ENCODE measurements at regions not wholly inside any gene's neighbourhood (a gene's known extent, or its start where the extent isn't known, plus 50 kb on each side); places are given as distances from the start of the nearest gene placed in this dataset.

DNA sequence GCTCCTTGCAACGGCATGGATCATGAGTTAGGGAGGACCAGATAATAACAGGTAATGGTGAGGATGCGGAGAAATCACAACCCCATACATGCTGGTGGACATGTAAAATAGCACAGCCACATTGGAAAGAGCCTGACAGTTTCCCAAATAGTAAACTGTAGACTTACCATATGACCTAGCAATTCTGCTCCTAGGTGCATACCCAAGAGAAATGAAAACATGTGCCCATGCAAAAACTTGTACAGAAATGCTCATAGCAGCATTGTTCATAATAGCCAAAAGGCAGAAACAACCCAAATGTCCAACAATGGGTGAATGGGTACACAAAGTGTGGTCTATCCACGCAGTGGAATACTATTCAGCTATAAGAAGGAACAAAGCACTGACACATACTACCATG is 97.5 kb upstream of the VRK1 start:
- intact Hi-C loops (cut with DNase I), result no loop called here
- TF ChIP-seq, protein P1, sequence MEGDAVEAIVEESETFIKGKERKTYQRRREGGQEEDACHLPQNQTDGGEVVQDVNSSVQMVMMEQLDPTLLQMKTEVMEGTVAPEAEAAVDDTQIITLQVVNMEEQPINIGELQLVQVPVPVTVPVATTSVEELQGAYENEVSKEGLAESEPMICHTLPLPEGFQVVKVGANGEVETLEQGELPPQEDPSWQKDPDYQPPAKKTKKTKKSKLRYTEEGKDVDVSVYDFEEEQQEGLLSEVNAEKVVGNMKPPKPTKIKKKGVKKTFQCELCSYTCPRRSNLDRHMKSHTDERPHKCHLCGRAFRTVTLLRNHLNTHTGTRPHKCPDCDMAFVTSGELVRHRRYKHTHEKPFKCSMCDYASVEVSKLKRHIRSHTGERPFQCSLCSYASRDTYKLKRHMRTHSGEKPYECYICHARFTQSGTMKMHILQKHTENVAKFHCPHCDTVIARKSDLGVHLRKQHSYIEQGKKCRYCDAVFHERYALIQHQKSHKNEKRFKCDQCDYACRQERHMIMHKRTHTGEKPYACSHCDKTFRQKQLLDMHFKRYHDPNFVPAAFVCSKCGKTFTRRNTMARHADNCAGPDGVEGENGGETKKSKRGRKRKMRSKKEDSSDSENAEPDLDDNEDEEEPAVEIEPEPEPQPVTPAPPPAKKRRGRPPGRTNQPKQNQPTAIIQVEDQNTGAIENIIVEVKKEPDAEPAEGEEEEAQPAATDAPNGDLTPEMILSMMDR (IDR thresholded peaks at IDR 0.05), result no peak
- Histone ChIP-seq H3K9me3 (no peaks in the 10 kb centered on the region), H3K36me3 (no peaks in the 10 kb centered on the region), H3K4me3 (no peak overlapping the region), H3K27ac (no peak overlapping the region), H3K4me1 (no peaks in the 10 kb centered on the region), H3K27me3 (no peaks in the 10 kb centered on the region)
- DNase-seq (ENCODE audit: low spot score in 2 of 2), result no peak

DNA sequence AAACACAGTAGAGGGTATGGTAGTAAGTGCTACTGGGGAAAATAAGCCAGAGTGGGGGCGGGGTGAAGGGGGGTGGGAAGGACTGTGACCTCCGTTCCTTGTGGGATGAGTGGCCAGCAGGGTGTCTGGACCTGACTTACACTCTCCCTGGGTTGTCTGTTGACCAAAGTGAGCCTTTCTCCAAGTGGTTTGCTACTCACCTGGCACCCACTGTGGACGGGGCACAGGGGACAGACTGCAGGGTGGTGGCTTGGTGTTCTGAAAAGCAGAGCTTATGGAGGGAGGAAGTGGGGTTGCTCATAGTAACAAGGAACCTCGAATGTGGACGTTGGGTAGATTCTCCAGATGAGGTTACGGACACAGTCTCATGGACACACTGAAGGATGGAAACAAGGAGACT is 94.4 kb upstream of the VRK1 start:
- Histone ChIP-seq H3K4me1 (no peaks in the 10 kb centered on the region), H3K27ac (no peak overlapping the region), H3K9me3 (no peaks in the 10 kb centered on the region), H3K4me3 (no peak overlapping the region), H3K27me3 (no peaks in the 10 kb centered on the region), H3K36me3 (no peaks in the 10 kb centered on the region)
- DNase-seq (ENCODE audit: low spot score in 2 of 2), result no peak
- TF ChIP-seq, protein P1 (IDR thresholded peaks at IDR 0.05), result no peak
- intact Hi-C loops (cut with DNase I), result no loop called here

DNA sequence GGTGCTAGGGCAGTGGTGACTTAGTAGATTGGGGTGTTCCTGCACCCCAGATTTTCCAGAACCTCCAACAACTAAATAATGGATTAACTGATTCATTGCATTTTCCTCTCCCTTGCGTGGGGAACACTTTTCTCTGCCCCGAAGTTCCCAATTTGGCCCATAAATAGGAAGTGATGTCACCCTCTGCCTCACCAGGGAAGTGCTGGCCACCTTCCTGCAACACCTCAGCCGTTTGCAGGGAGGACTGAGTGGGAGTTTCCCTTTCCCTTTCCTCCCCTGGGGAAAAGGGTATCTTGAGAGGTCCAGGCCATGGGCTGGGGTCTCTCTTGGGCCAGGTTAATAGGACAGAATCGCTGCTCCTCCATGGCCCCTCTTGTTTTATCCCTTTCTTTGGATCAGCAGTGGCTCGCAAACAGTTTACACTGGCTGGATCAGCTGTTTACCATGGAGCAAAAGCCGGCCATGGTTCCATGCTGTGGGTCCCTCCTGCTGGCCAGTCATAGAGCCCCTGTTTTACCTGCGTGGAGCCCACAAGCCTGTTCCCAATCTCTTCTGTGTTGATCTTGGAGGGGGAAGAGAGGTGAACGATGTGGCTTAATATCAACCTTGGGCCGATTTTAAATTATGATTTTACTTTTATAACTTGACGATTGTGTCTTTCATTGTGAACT is 91.6 kb upstream of the VRK1 start:
- TF ChIP-seq, protein P1 (IDR thresholded peaks at IDR 0.05), result no peak
- Histone ChIP-seq H3K4me1 (no peaks in the 10 kb centered on the region), H3K27me3 (no peaks in the 10 kb centered on the region), H3K9me3 (no peaks in the 10 kb centered on the region), H3K36me3 (no peaks in the 10 kb centered on the region), H3K4me3 (no peak overlapping the region), H3K27ac (no peak overlapping the region)
- intact Hi-C loops (cut with DNase I), result no loop called here
- DNase-seq (ENCODE audit: low spot score in 2 of 2), result no peak

DNA sequence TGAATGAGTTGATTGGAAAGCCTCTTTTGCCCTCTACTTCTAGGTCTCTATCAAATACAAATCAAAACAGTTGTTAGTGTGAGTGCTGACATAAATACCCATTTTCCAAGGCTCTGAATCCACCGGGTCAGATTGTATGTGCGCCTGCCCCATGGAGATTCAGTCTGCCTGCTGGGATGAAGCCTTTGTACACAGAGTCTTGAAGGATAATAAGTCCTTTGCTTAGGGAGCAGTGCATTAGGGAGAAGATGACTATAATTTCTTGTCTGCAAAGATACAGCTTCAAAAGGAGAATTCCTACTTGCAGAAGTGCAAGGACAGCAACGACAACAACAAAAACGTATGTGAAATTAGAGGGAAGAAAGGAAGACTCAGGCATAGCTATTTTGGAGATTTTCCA is 90.3 kb upstream of the VRK1 start:
- Histone ChIP-seq H3K27ac (no peak overlapping the region), H3K9me3 (no peaks in the 10 kb centered on the region), H3K36me3 (no peaks in the 10 kb centered on the region), H3K4me1 (no peaks in the 10 kb centered on the region), H3K4me3 (no peak overlapping the region), H3K27me3 (no peaks in the 10 kb centered on the region)
- intact Hi-C loops (cut with DNase I), result no loop called here
- TF ChIP-seq, protein P1 (IDR thresholded peaks at IDR 0.05), result no peak
- DNase-seq (ENCODE audit: low spot score in 2 of 2), result no peak

DNA sequence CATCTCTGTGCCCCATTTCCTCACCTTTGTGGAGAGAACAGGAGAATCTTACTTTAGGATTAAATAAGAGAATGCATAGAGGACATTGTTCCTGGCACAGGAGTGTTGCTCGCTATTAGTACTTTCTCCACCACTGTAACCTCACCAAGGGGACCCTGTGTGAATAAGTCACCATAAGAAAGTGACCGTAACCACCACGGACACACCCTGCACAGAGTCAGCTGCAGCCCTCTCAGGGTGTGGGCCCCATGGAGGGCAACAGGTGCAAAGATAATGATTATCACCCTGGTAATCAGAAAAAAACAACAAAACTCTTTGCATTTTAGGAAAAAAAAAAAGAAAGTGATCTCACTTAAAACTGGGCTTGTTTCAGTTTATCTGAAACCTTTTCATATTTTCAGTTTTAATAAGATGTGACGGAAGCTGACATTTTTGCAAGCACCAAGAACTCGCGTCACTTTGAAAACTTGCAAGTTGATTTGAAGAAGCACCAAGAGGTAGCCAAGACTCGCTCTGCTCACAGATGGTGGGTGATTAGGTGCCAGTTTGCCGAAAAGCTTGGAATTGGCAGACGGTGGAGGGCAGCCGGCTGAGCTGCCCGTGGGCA is 87.0 kb upstream of the VRK1 start:
- Histone ChIP-seq H3K36me3 (no peaks in the 10 kb centered on the region), H3K27ac (no peak overlapping the region), H3K9me3 (no peaks in the 10 kb centered on the region), H3K4me1 (no peaks in the 10 kb centered on the region), H3K27me3 (no peaks in the 10 kb centered on the region), H3K4me3 (no peak overlapping the region)
- no peak for DNase-seq (ENCODE audit: low spot score in 2 of 2)
- intact Hi-C loops (cut with DNase I), result no loop called here
- TF ChIP-seq, protein P1 (IDR thresholded peaks at IDR 0.05), result no peak

All from ascending aorta (tissue), 2 donors.